ENCODE measurements at regions not wholly inside any gene's neighbourhood (a gene's known extent, or its start where the extent isn't known, plus 50 kb on each side); places are given as distances from the start of the nearest gene placed in this dataset.

GRCh38 chr3:5056111-5056391 lies 66.0 kb upstream of the ARL8B start:
- no peak overlapping the region for H2AFZ ChIP-seq (ENCODE audit: insufficient read depth, low read depth, low read length, poor library complexity, severe bottlenecking)
- H3K4me2 ChIP-seq (replicated peaks; ENCODE audit: low read depth, low read length, poor library complexity, severe bottlenecking): no peak overlapping the region
- peak overlapping the region; percentile 29 for H3K9ac ChIP-seq (ENCODE audit: low read length)
- TF ChIP-seq, protein P1, sequence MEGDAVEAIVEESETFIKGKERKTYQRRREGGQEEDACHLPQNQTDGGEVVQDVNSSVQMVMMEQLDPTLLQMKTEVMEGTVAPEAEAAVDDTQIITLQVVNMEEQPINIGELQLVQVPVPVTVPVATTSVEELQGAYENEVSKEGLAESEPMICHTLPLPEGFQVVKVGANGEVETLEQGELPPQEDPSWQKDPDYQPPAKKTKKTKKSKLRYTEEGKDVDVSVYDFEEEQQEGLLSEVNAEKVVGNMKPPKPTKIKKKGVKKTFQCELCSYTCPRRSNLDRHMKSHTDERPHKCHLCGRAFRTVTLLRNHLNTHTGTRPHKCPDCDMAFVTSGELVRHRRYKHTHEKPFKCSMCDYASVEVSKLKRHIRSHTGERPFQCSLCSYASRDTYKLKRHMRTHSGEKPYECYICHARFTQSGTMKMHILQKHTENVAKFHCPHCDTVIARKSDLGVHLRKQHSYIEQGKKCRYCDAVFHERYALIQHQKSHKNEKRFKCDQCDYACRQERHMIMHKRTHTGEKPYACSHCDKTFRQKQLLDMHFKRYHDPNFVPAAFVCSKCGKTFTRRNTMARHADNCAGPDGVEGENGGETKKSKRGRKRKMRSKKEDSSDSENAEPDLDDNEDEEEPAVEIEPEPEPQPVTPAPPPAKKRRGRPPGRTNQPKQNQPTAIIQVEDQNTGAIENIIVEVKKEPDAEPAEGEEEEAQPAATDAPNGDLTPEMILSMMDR (IDR thresholded peaks at IDR 0.05): no peak
- no peak for TF ChIP-seq EZH2 (IDR thresholded peaks at IDR 0.05; ENCODE audit: borderline replicate concordance, insufficient read depth, low read depth, low read length, poor library complexity, severe bottlenecking)
- peaks cover 36% of the 10 kb centered on the region for H3K4me1 Mint-ChIP-seq
- H3K79me2 ChIP-seq (ENCODE audit: control insufficient read depth, insufficient read depth, low read length): no peaks in the 10 kb centered on the region
- peaks cover 3% of the 10 kb centered on the region for H3K27me3 Mint-ChIP-seq
- no peak overlapping the region for H3K4me3 Mint-ChIP-seq
- DNase-seq (no peak), ATAC-seq (ENCODE audit: low read depth) (no peak)
- intact Hi-C loops (cut with micrococcal nuclease): loop anchor here (2.0 to 5.0 kb wide), 5 partner anchors 29 to 704 kb away; no protein-coding TSS in a partner anchor
- H3K9me3 Mint-ChIP-seq (ENCODE audit: insufficient read depth): no peaks in the 10 kb centered on the region
- WGBS (ENCODE audit: insufficient coverage): 83% methylated on average over 1 of the region's 3 CpGs
- H3K27ac Mint-ChIP-seq: no peak overlapping the region
- no peaks in the 10 kb centered on the region for H3K9me3 ChIP-seq (ENCODE audit: control extremely low read depth in 1 of 3, control insufficient read depth in 2 of 3, insufficient read depth in 1 of 3, low read length in 2 of 3)
- H3K27ac ChIP-seq (ENCODE audit: low read length in 2 of 2): no peak overlapping the region
- no peak overlapping the region for H3K4me3 ChIP-seq (ENCODE audit: control extremely low read depth in 1 of 5, extremely low read depth in 1 of 5, insufficient read depth in 1 of 5, low read depth in 2 of 5, low read length in 4 of 5)
- no peaks in the 10 kb centered on the region for H4K20me1 ChIP-seq (ENCODE audit: control insufficient read depth, insufficient read depth, low read length, poor library complexity, severe bottlenecking)
- ChIA-PET POLR2A (interaction anchor here (0.7 to 1.5 kb wide), 2 partner anchors 77 to 305 kb away, joined by 4 to 6 read pairs; partner anchors contain the start of gene BHLHE40), CTCF (interaction anchor here (0.8 to 15.0 kb wide), 6 partner anchors 18 to 342 kb away, joined by 3 to 391 read pairs (median 4); no protein-coding TSS in a partner anchor)
- H3K36me3 ChIP-seq (replicated peaks in 1 of 2; ENCODE audit: control extremely low read depth in 1 of 2, control insufficient read depth in 1 of 2, extremely low read depth in 1 of 2, insufficient read depth in 2 of 2, low read length in 1 of 2): no peaks in the 10 kb centered on the region
- no peaks in the 10 kb centered on the region for H3K27me3 ChIP-seq (replicated peaks in 1 of 4; ENCODE audit: control extremely low read depth in 1 of 4, control insufficient read depth in 3 of 4, insufficient read depth in 4 of 4, low read length in 3 of 4)
- peaks cover 37 to 44% of the 10 kb centered on the region in 2 donors for H3K4me1 ChIP-seq (ENCODE audit: control insufficient read depth in 2 of 2, insufficient read depth in 2 of 2, low read length in 2 of 2)

DNA sequence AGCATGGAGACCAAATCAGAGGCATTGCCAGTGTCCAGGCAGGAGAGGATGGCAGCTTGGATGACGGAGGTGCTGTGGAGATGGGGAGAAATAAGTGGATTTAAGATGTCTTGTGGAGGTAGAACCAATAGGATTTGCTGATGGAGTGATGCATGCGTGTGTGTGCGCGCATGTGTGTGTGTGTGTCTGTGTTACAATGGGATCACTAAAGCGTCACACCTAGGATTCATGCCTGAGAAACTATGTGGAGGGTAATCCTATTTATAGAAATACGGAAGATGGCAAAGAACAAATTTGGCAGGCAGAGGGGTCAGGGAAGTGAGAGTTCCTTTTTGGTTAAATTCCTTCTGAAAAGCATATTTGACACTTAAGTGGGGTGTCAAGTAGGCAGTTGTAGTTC lies 64.8 kb upstream of the ARL8B start:
- ATAC-seq (ENCODE audit: low read depth) (no peak), DNase-seq (no peak)
- intact Hi-C loops (cut with micrococcal nuclease): loop anchor here (1.0 to 5.0 kb wide), 6 partner anchors 30 to 705 kb away; no protein-coding TSS in a partner anchor
- H3K9me3 Mint-ChIP-seq (ENCODE audit: insufficient read depth): no peaks in the 10 kb centered on the region
- H3K27ac ChIP-seq (ENCODE audit: low read length in 2 of 2): no peak overlapping the region
- H3K79me2 ChIP-seq (ENCODE audit: control insufficient read depth, insufficient read depth, low read length): no peaks in the 10 kb centered on the region
- H3K27ac Mint-ChIP-seq: peak overlapping the region; percentile 42
- H3K4me2 ChIP-seq (replicated peaks; ENCODE audit: low read depth, low read length, poor library complexity, severe bottlenecking): peak overlapping the region; percentile 40
- no peak overlapping the region for H3K4me3 ChIP-seq (ENCODE audit: control extremely low read depth in 1 of 5, extremely low read depth in 1 of 5, insufficient read depth in 1 of 5, low read depth in 2 of 5, low read length in 4 of 5)
- H2AFZ ChIP-seq (ENCODE audit: insufficient read depth, low read depth, low read length, poor library complexity, severe bottlenecking): no peak overlapping the region
- H3K4me3 Mint-ChIP-seq: no peak overlapping the region
- H4K20me1 ChIP-seq (ENCODE audit: control insufficient read depth, insufficient read depth, low read length, poor library complexity, severe bottlenecking): no peaks in the 10 kb centered on the region
- no peaks in the 10 kb centered on the region for H3K36me3 ChIP-seq (replicated peaks in 1 of 2; ENCODE audit: control extremely low read depth in 1 of 2, control insufficient read depth in 1 of 2, extremely low read depth in 1 of 2, insufficient read depth in 2 of 2, low read length in 1 of 2)
- H3K9ac ChIP-seq (ENCODE audit: low read length): no peak overlapping the region
- TF ChIP-seq EZH2 (IDR thresholded peaks at IDR 0.05; ENCODE audit: borderline replicate concordance, insufficient read depth, low read depth, low read length, poor library complexity, severe bottlenecking): no peak
- TF ChIP-seq, protein P1 (IDR thresholded peaks at IDR 0.05): no peak
- 65% methylated on average over 6 of the region's 6 CpGs for WGBS (ENCODE audit: insufficient coverage)
- peaks cover 37 to 44% of the 10 kb centered on the region in 2 donors for H3K4me1 ChIP-seq (ENCODE audit: control insufficient read depth in 2 of 2, insufficient read depth in 2 of 2, low read length in 2 of 2)
- ChIA-PET CTCF (interaction anchor here (0.6 to 15.0 kb wide), 44 partner anchors 9 to 399 kb away, joined by 3 to 391 read pairs (median 4); no protein-coding TSS in a partner anchor), POLR2A (interaction anchor here (1.3 kb wide), 1 partner anchor 76 kb away, joined by 3 read pairs; no protein-coding TSS in a partner anchor)
- H3K27me3 Mint-ChIP-seq: peaks cover 7% of the 10 kb centered on the region
- H3K27me3 ChIP-seq (replicated peaks in 1 of 4; ENCODE audit: control extremely low read depth in 1 of 4, control insufficient read depth in 3 of 4, insufficient read depth in 4 of 4, low read length in 3 of 4): peaks cover 0 to 4% (median 0%) of the 10 kb centered on the region in 4 experiments
- H3K9me3 ChIP-seq (ENCODE audit: control extremely low read depth in 1 of 3, control insufficient read depth in 2 of 3, insufficient read depth in 1 of 3, low read length in 2 of 3): no peaks in the 10 kb centered on the region
- peaks cover 36% of the 10 kb centered on the region for H3K4me1 Mint-ChIP-seq
